A549 (cell line): ENCODE measurements at regions not wholly inside any gene's neighbourhood (a gene's known extent, or its start where the extent isn't known, plus 50 kb on each side); places are given as distances from the start of the nearest gene placed in this dataset.

Source experiments
- BHLHE40 ChIP-seq: IDR thresholded peaks from 2 replicates; pipeline ENCODE4 v1.6.1; 2012; ENCODE audit warnings: low read depth, low read length, inconsistent platforms
- EP300 ChIP-seq, 2 experiments: fragments of >200 bp; sonication (Bioruptor Twin); formaldehyde crosslinking; IDR thresholded peaks; 2 replicates in 1 of 2; 3 replicates in 1 of 2; pipeline ENCODE4 v1.6.1; 2016 to 2017
- JUN ChIP-seq, 2 experiments: fragments of >200 bp; sonication (Bioruptor Twin); formaldehyde crosslinking; IDR thresholded peaks; 2 replicates in 1 of 2; 3 replicates in 1 of 2; pipeline ENCODE4 v1.6.1; 2016 to 2017
- NR3C1 ChIP-seq: fragments of >200 bp; sonication (Bioruptor Twin); formaldehyde crosslinking; IDR thresholded peaks from 3 replicates; pipeline ENCODE4 v1.6.1; 2017
- POLR2A ChIP-seq: IDR thresholded peaks from 2 replicates; pipeline ENCODE4 v1.6.1; 2012; ENCODE audit warnings: mild to moderate bottlenecking, low read length
- SREBF2 ChIP-seq: fragments of 450-650 bp; IDR thresholded peaks from 2 replicates; pipeline ENCODE4 v1.6.1; 2014; ENCODE audit warnings: mild to moderate bottlenecking, moderate library complexity
- TF ChIP-seq, protein P1 (sequence below): IDR thresholded peaks from 2 replicates; pipeline ENCODE4 v1.6.1; 2012
- TF ChIP-seq, protein P2 (sequence below): fragments of 200-600 bp; sonication (generic); IDR thresholded peaks from 2 replicates; pipeline ENCODE4 v1.6.1; 2016; ENCODE audit warnings: antibody characterized with exemption, mild to moderate bottlenecking, moderate library complexity
- TF ChIP-seq, protein P3 (sequence below): fragments of 450-650 bp; IDR thresholded peaks from 2 replicates; pipeline ENCODE4 v1.6.1; 2014; ENCODE audit warnings: antibody characterized with exemption
- TF ChIP-seq, protein P4 (sequence below): fragments of >200 bp; sonication (Bioruptor Twin); formaldehyde crosslinking; IDR thresholded peaks from 3 replicates; pipeline ENCODE4 v1.5.1; 2016

DNA sequence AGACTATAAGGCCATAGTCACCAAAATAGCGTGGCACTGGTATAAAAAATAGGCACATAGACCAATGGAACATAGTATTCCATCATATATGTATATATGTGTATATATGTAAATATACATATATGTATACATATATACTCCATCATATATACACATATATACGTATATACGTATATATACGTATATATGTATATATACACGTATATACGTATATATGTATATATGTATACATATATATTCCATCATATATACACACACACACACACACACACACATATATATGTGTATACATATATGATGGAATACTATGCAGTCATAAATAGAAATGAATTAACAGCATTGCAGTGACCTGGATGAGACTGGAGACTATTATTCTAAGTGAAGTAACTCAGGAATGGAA is 204.6 kb downstream of the LTN1 start:
- TF ChIP-seq, protein P1, sequence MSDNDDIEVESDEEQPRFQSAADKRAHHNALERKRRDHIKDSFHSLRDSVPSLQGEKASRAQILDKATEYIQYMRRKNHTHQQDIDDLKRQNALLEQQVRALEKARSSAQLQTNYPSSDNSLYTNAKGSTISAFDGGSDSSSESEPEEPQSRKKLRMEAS: no peak
- TF ChIP-seq, protein P2, sequence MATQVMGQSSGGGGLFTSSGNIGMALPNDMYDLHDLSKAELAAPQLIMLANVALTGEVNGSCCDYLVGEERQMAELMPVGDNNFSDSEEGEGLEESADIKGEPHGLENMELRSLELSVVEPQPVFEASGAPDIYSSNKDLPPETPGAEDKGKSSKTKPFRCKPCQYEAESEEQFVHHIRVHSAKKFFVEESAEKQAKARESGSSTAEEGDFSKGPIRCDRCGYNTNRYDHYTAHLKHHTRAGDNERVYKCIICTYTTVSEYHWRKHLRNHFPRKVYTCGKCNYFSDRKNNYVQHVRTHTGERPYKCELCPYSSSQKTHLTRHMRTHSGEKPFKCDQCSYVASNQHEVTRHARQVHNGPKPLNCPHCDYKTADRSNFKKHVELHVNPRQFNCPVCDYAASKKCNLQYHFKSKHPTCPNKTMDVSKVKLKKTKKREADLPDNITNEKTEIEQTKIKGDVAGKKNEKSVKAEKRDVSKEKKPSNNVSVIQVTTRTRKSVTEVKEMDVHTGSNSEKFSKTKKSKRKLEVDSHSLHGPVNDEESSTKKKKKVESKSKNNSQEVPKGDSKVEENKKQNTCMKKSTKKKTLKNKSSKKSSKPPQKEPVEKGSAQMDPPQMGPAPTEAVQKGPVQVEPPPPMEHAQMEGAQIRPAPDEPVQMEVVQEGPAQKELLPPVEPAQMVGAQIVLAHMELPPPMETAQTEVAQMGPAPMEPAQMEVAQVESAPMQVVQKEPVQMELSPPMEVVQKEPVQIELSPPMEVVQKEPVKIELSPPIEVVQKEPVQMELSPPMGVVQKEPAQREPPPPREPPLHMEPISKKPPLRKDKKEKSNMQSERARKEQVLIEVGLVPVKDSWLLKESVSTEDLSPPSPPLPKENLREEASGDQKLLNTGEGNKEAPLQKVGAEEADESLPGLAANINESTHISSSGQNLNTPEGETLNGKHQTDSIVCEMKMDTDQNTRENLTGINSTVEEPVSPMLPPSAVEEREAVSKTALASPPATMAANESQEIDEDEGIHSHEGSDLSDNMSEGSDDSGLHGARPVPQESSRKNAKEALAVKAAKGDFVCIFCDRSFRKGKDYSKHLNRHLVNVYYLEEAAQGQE: no peak
- TF ChIP-seq EP300 (IDR thresholded peaks at IDR 0.05) (no peak), JUN (IDR thresholded peaks at IDR 0.05) (no peak), SREBF2 (no peak), POLR2A (no peak), NR3C1 (no peak), BHLHE40 (no peak)
- TF ChIP-seq, protein P3, sequence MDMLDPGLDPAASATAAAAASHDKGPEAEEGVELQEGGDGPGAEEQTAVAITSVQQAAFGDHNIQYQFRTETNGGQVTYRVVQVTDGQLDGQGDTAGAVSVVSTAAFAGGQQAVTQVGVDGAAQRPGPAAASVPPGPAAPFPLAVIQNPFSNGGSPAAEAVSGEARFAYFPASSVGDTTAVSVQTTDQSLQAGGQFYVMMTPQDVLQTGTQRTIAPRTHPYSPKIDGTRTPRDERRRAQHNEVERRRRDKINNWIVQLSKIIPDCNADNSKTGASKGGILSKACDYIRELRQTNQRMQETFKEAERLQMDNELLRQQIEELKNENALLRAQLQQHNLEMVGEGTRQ: no peak
- TF ChIP-seq, protein P4, sequence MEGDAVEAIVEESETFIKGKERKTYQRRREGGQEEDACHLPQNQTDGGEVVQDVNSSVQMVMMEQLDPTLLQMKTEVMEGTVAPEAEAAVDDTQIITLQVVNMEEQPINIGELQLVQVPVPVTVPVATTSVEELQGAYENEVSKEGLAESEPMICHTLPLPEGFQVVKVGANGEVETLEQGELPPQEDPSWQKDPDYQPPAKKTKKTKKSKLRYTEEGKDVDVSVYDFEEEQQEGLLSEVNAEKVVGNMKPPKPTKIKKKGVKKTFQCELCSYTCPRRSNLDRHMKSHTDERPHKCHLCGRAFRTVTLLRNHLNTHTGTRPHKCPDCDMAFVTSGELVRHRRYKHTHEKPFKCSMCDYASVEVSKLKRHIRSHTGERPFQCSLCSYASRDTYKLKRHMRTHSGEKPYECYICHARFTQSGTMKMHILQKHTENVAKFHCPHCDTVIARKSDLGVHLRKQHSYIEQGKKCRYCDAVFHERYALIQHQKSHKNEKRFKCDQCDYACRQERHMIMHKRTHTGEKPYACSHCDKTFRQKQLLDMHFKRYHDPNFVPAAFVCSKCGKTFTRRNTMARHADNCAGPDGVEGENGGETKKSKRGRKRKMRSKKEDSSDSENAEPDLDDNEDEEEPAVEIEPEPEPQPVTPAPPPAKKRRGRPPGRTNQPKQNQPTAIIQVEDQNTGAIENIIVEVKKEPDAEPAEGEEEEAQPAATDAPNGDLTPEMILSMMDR: no peak
